ENCODE measurements at regions not wholly inside any gene's neighbourhood (a gene's known extent, or its start where the extent isn't known, plus 50 kb on each side); places are given as distances from the start of the nearest gene placed in this dataset.

- no peak for TF ChIP-seq CTCF (IDR thresholded peaks at IDR 0.05)
- TF ChIP-seq POLR2A (IDR thresholded peaks at IDR 0.05) = no peak
Observed at GRCh38 chr6:149263321-149263720, 54.2 kb upstream of the TAB2 start.
